GM19351 (cell line): ENCODE measurements at regions not wholly inside any gene's neighbourhood (a gene's known extent, or its start where the extent isn't known, plus 50 kb on each side); places are given as distances from the start of the nearest gene placed in this dataset.
"Not testable (repeated sequence)": the region's sequence is repeated elsewhere in the genome, so short reads cannot be mapped to it uniquely, and the experiment has no call there.

Experiments used
- ATAC-seq: cut with Tn5 transposase; IDR thresholded peaks from one replicate; pipeline ENCODE4 v1.9.1; 2021; ENCODE audit warnings: mild to moderate bottlenecking, moderate library complexity; ENCODE audit not compliant: unreplicated experiment

DNA sequence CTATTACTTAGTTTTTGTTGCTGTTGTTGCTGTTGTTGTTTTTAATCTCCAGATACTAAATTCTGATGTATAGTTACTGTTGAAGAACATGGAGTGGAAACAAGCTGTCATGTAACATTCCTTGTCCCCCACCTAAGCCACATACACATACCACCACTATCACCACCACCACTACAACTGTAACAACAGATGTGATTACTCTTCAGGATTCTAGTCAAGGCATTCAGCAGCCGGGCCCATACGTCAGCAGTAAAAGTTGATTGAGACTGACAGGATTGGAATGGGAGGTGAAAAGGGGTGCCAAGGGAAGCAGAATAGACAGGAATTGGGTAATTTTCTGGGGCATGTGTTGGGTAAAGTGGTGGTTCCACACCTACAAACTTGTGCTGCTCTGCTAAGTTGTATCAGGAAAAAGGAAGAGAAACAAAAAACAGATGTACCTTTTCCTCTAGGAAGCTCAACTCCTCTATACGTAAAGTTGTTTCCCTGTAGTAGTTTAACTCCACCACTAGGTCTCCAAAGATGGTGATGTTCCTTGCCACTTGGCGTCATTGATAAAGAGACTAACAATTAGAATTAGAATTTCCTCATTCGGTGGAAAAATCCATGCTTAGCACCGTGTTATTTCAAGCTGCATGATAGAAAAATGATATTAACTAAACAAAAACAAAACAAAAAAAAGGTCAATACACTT is 138.6 kb downstream of the ARRDC3 start:
- no peak for ATAC-seq

DNA sequence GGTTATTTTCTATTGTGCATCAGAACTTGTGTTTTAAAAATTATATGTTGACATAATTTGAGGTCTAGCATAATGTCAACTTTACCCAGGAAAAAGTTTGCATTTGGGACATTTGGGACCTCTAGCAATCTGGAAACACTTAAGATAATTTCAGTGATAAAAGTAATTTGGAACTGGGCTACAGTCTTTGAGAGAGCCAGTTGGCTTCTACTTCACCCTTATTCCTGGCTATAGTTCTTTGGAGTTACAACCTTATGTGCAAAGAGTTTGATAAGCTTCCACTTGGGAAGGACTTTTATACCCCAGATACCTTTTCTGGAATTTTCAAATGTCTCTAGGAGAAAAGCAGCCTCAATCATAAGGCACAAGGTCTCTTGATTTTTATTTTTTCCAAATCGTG is 139.3 kb downstream of the ARRDC3 start:
- ATAC-seq = no peak

DNA sequence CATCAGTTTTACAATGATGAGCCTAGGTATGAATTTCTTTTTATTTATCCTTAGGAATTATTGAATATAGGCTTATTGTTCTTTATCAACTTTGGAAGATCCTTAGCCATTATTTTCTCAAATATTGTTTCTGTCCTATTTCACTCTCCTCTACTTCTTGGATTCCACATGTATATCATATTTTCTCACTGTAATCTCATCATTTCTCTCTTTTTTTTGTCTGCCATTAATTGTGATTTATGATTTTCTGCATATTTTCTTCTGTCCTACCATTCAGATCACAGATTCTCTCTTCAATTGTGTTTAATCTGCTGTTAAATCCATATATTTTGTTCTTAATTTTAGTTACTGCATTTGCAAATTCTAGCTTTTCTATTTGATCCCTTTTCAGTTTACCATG is 139.8 kb downstream of the ARRDC3 start:
- ATAC-seq = no peak

DNA sequence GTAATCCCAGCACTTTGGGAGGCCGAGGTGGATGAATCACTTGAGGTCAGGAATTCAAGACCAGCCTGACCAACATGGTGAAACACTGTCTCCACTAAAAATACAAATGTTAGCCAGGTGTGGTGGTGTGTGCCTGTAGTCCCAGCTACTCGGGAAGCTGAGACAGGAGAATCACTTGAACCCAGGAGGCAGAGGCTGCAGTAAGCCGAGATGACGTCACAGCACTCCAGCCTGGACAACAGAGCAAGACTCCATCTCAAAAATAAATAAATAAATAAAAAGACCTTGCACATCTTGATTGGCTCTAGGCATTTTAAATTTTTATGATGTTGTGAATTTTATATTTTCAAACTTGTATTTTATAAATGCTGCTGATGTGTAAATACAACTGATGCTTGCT is 141.7 kb downstream of the ARRDC3 start:
- not testable (repeated sequence) for ATAC-seq

DNA sequence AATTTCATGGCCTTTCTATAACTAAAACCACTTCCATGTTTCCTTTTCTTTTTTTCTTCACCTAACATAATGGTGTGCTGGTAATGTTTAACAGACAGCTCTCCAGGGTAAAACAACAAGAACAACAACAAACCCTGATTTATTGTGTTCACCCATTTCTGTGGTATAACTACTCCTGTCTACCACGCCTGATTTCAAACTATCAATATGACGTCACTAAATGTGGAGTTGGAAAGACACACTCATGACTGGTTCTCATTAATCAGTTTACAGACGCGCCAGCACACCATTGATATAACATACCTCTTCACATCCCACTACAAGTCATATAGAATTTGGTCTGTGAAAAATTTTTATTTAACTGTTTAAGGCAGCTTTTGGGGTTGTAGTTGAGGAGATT is 142.9 kb downstream of the ARRDC3 start:
- ATAC-seq = no peak

DNA sequence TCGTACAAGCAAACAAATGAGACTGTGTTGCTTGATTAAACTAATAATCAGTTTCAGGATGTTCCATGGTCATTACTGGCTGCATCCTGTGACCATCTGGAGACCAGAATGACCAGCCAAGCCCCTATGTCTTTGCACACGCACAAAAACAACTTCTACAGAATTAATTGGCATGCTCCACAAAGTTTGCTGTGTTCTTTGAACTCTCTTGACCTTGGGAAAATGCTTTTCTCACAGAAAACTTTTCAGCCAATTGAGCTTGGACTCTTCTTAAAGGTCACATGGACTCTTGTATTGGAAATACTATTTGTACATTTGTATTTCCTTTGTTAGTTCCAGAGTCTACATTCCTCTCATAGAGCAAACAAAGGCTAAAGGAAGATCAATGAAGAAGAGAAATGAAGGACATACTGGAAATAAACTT is 147.8 kb downstream of the ARRDC3 start:
- ATAC-seq = no peak

DNA sequence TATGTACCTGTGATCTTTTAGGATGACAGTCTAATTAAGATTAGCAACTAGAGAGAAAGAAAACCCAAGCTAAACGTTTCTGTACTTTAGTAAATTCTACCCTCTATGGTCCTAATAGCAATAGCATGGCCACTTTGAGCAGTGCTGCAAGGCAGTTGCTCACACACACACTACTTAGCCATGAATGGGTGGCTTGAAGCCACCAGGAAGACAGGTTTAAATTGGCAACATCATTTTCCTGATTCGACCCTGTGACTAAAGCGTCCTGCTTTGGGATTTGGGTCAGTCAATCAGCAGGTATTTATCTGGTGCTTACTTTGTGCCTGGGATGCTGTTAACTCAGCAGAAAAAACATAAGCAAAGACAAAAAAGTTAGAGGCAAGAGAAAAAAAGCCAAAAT is 150.6 kb downstream of the ARRDC3 start:
- ATAC-seq = no peak

DNA sequence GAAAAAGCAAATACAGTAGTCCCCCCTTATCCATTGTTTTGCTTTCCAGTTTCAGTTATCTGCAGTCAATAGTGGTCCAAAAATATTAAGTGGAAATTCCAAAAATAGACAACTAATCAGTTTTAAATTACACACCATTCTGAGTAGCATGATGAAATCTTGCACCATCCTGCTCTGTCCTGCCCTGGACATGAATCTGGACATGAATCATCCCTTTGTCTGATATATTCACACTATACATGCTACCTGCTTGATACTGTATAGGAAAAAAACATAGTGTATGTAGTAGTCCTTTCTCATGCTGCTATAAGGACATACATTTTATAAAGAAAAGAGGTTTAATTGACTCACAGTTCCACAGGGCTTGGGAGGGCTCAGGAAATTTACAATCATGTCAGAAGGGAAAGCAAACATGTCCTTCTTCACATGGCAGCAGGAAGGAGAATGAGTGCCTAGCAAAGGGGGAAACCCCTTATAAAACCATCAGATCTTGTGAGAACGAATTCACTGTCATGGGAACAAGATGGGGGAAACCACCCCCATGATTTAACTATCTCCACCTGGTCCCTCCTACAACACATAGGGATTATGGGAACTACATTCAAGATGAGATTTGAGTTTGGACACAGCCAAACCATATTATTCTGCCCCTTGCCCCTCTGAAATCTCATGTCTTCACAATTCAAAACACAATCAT is 153.9 kb downstream of the ARRDC3 start:
- no peak for ATAC-seq

DNA sequence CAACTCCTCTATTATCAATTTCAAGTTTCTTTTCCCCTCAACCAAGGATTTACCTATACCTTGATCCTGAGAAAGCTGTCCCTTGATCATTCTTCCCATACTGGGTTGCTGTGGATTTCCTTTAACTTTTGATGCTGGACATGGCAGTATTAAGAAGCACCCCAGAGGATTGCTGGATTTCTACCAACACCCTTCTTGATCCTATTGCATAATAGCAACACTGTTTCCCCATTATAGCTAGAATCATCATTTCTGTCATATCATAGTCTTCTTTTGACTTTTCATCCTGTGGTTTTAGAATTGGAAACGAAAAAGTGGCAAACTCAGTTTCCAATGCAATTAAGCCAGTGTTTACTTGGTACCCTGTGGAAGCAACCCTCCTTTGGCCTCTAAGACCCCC is 154.9 kb downstream of the ARRDC3 start:
- no peak for ATAC-seq

DNA sequence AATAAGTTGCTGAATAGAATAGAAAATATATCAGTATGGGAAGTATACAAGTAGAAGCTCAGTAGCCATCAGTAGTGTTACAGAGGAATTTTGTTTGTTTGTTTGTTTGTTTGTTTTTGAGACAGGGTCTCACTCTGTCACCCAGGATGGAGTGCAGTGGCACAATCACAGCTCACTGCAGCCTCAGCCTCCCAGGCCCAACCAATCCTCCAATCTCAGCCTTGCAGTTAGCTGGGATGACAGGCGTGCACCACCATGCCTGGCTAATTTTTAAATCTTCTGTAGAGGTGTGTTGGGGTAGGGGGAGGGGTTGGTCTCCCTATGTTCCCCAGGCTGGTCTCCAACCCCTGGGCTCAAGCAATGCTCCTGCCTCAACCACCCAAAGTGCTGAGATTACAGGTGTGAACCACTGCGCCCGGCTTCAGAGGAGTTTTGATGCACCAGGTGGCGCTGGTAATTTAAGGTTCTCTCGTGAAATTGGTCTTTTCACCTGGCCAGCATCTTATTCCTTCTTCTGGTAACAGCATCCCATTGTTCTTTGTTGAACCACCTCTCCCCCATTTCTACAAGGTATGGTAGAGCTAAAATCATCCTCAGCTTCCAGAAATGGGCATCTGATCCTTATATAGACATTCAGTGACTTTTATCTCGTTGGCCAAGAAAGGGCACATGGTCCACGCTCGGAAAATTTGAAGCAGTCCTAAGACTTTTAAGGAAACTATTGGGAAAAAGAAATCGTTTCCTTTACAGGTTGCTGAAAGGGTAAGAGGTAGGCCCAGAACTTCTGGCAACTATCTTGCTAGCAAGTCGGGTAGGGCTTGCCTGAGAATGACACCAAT is 157.1 kb downstream of the ARRDC3 start:
- peak; percentile 82 for ATAC-seq

DNA sequence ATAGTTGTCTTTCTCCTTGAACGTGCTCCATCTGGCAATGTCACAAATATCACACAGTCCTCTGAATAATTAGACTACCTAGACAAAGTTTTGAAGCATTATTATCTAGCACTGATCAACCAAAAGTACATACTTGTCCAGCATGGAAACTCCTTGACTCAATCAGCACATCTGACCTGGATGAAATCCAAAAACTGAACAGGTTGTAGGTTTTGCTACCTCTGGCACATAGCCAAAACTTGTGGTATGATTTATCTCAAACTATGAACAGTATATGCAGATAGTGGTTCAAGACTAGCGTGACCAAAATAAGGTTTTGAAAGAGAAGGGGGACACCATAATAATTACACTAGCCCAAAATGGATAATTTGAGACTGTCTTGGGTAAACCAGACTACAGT is 158.1 kb downstream of the ARRDC3 start:
- ATAC-seq = no peak

DNA sequence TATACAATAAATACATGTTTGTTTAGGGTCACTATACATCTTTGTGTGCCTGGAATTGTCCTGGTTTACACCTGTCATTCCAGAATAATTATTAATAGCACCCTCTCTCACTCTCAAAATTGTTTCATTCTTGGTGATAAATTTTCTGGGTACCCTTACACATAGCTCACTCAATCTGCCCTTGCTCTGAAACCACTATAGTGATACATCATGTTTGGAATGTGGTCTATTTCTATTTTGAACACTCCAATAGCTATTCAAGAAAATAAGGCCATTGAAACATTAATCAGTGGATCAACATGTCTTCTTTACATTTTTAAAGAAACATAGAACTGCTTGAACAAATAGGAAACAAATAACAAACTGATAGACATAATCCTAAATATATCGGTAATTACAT is 158.7 kb downstream of the ARRDC3 start:
- no peak for ATAC-seq

DNA sequence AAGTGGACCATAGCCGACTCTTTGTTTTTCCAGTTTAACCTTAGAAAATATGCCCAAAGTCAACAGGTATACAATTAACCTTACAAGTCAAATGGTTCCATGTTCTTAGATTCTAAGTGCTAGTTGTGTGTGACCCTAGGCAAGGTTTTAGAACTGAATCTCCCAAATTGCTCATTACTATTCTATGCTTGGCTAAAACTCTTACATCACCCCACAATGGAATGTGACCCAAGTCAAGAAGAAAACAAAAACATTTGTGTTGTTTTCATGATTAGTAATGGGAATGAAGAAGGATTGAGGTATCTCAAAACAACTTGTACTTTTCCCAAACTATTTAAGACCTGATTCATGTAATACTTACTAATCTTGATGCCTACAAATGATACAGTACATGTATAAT is 159.2 kb downstream of the ARRDC3 start:
- no peak for ATAC-seq

DNA sequence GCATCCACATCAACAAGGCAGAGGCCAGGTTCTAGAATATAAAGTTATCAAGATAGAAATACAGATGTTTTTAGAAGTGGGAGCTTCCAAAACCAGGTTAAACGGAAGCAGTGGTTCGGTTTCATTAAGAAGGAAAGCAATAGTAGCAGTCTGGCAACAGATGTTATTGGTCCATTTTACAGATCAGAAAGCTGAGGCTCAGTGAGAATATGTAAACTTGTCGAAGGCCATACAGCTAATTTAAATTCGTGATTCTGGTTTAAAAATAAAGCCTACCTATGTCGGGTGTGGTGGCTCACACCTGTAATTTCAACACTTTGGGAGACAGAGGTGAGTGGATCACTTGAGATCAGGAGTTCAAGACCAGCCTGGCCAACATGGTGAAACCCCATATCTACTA is 160.6 kb downstream of the ARRDC3 start:
- no peak for ATAC-seq

DNA sequence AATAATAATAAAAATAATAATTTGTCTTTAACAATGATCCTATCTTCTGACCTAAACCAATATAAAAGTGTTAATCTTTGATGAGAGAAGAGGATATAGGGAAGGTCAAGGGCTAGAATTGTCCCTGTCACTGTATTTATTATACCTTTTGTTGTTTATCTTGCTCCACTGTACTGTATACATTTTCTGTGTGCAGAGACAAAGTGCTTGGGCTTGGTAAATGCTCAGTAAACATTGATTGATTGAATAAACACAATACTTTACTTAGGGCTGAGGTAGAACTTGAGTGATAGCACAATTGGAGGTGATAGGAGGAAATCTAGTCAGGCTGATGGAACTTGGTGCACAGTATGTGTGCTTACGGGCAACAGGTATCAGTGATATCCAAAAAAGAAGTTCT is 161.2 kb downstream of the ARRDC3 start:
- no peak for ATAC-seq

DNA sequence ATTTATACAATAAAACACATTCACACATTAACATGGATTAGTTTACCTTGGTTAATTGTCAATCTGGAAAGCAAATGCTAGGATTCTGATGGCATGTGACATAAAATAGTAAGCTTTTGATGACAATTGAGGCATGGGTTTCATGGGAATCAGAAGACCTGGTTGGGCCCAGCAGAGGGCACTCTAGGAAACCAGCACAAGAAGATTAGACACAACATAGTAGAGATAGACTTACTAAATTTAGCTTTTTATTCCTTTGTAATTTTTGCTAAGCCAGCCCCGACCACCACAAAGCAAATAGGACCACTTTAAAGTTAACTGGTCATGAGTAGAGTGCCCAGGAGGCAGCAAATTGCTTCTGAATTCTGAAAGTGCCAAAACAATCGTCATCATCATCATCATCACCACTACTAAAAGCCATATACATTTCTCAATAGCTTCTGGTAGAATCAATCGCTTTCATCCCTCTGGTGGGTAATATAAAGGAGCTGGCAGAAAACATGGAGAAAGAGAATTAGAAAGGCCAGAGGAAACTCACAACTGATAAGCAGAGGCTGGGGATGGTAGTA is 163.2 kb downstream of the ARRDC3 start:
- no peak for ATAC-seq

DNA sequence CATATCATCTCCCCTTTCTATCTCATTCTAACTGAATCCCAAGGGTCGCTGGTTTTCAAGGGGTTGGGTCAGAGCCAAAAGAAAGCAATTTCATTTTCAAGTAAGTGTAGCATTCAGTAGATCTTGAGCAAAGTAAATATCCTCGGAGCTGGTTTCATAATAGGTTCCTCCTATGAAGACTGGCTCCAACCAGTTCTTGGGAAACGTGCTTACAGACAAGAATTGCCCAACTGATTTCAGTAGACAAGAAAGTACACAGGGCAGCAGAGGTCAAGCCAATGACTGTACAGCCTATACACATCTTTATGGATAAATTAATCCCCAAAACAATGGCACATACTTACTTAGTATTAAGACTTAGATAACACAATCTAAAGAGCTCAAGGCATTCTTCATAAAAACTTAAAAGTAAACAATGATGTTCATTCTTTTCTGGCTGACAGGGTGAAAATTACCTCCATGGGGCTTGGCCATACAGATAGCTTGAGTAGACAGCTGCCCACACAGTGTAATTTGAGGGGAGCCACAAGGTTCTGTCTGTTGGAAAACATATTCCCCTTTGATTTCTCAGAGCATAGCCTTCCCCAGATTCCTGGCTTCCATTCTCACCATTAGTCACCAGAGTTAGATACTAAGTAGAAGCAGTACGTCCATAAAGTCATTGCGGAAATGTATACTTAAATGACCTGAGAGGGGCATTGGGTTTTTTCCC is 163.9 kb downstream of the ARRDC3 start:
- ATAC-seq = no peak

DNA sequence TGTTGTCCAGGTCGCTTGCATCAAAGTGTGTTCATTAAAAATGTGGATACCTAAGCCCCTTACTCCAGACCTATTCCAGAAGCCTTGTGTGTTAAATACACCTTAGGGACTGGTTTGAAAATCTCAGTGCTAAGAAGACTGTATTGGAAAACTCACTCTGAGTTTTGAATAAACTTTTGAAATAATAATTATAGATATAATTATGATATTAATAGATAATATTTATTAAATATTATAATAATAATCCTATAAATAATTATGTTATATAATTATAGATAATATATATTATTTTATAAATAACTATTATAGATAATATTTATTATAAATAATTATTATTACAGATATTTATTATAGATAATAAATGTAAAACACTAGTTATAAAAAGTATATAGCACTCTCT is 165.3 kb downstream of the ARRDC3 start:
- no peak for ATAC-seq

DNA sequence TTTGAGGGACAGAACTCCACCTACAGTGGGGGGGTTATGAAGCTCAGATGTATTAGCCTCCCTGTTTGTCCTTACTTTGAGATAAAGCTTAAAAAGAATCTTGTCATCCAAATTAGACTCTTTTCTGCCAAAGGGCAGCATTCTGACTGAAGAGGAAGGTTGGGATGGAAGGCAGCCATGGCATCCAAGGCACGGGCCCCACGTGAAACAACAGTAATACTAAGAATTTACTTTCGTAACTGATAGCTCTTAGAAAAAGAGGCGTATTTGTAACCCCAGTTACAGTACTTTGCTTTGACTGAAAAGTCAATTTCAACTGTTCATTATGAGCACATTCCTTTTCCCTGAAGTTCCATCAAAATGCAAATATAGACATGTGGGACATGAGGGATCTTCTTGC is 168.5 kb downstream of the ARRDC3 start:
- ATAC-seq = no peak
